ENCODE measurements at regions not wholly inside any gene's neighbourhood (a gene's known extent, or its start where the extent isn't known, plus 50 kb on each side); places are given as distances from the start of the nearest gene placed in this dataset.

GRCh38 chr7:1342090-1342640 is 109.5 kb downstream of the UNCX start:
- TF ChIP-seq CTCF (IDR thresholded peaks at IDR 0.05) (no peak), POLR2A (IDR thresholded peaks at IDR 0.05) (no peak)
